Activated CD8-positive, alpha-beta memory T cell treated with anti-CD3 and anti-CD28 coated beads, Interleukin-2, amount 10 ng/mL, durations not matched to agents 7 days and 5 days (primary cell): ENCODE measurements at regions not wholly inside any gene's neighbourhood (a gene's known extent, or its start where the extent isn't known, plus 50 kb on each side); places are given as distances from the start of the nearest gene placed in this dataset.
"Not testable (repeated sequence)": the region's sequence is repeated elsewhere in the genome, so short reads cannot be mapped to it uniquely, and the experiment has no call there.

Source experiments
- ATAC-seq: fragments of 150-1000 bp; cut with Tn5 transposase; one replicate; pipeline ENCODE4 v1.10.0; 2021; ENCODE audit warnings: moderate library complexity
- CTCF ChIA-PET: fragments of 350-600 bp; sonication (Branson Sonifier 250); formaldehyde crosslinking; loops from one replicate; lab custom pipeline; 2021; ENCODE audit warnings: antibody characterized with exemption; lab: Charles Lee
- DNase-seq: peaks from one replicate; pipeline ENCODE4 v3.0.0-alpha.2; 2020
- H3K27ac Mint-ChIP-seq: one replicate; pipeline ENCODE4 v1.8.0; 2021; ENCODE audit warnings: mild to moderate bottlenecking, mixed read lengths
- H3K27me3 Mint-ChIP-seq: one replicate; pipeline ENCODE4 v1.8.0; 2021; ENCODE audit warnings: mixed read lengths
- H3K36me3 Mint-ChIP-seq: one replicate; pipeline ENCODE4 v1.8.0; 2021; ENCODE audit warnings: mild to moderate bottlenecking, mixed read lengths
- H3K4me1 Mint-ChIP-seq: one replicate; pipeline ENCODE4 v1.8.0; 2021; ENCODE audit warnings: mixed read lengths
- H3K4me3 Mint-ChIP-seq: one replicate; pipeline ENCODE4 v1.8.0; 2021; ENCODE audit warnings: mild to moderate bottlenecking, moderate library complexity, mixed read lengths
- H3K9me3 Mint-ChIP-seq: one replicate; pipeline ENCODE4 v1.8.0; 2022; ENCODE audit warnings: low read depth, mixed read lengths

GRCh38 chr2:87572906-87573305, 175.0 kb upstream of the PLGLB2 start:
- DNase-seq, ATAC-seq, H3K4me3 Mint-ChIP-seq, H3K9me3 Mint-ChIP-seq, H3K27ac Mint-ChIP-seq, H3K27me3 Mint-ChIP-seq, CTCF ChIA-PET, H3K4me1 Mint-ChIP-seq, H3K36me3 Mint-ChIP-seq: not testable (repeated sequence)

GRCh38 chr2:87573386-87574192, 174.3 kb upstream of the PLGLB2 start:
- DNase-seq, H3K36me3 Mint-ChIP-seq, H3K27me3 Mint-ChIP-seq, CTCF ChIA-PET, ATAC-seq, H3K9me3 Mint-ChIP-seq, H3K4me1 Mint-ChIP-seq, H3K4me3 Mint-ChIP-seq, H3K27ac Mint-ChIP-seq: not testable (repeated sequence)

- H3K4me1 Mint-ChIP-seq, ATAC-seq, CTCF ChIA-PET, H3K27me3 Mint-ChIP-seq, H3K36me3 Mint-ChIP-seq, H3K9me3 Mint-ChIP-seq, DNase-seq, H3K27ac Mint-ChIP-seq, H3K4me3 Mint-ChIP-seq: not testable (repeated sequence)
Measured at GRCh38 chr2:87574193-87575119, 173.4 kb upstream of the PLGLB2 start.

DNA sequence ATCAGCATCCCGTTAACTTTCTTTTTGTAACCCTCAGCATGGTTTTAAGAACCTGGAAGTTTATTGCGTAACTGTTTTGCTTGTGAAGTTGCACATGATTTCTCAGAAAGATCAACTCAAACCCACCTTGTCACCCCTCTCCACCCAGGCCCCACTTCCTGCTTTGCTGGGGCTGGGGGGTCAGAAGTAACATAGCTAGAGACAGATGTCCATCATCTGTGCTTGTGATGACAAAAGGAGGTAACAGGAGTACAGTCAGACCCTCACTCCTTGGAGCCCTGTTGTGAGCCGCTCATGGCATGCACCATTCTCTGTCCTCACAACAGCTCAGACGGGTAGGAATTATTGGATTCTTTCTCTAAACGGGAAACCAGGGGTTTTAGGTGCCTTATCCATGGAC, 172.7 kb upstream of the PLGLB2 start:
- H3K9me3 Mint-ChIP-seq, H3K27ac Mint-ChIP-seq, H3K27me3 Mint-ChIP-seq, DNase-seq, CTCF ChIA-PET, H3K36me3 Mint-ChIP-seq, ATAC-seq, H3K4me1 Mint-ChIP-seq, H3K4me3 Mint-ChIP-seq: not testable (repeated sequence)

GRCh38 chr2:87577358-87577757, 170.5 kb upstream of the PLGLB2 start:
- CTCF ChIA-PET, ATAC-seq, DNase-seq, H3K9me3 Mint-ChIP-seq, H3K4me1 Mint-ChIP-seq, H3K36me3 Mint-ChIP-seq, H3K27me3 Mint-ChIP-seq, H3K27ac Mint-ChIP-seq, H3K4me3 Mint-ChIP-seq: not testable (repeated sequence)

DNA sequence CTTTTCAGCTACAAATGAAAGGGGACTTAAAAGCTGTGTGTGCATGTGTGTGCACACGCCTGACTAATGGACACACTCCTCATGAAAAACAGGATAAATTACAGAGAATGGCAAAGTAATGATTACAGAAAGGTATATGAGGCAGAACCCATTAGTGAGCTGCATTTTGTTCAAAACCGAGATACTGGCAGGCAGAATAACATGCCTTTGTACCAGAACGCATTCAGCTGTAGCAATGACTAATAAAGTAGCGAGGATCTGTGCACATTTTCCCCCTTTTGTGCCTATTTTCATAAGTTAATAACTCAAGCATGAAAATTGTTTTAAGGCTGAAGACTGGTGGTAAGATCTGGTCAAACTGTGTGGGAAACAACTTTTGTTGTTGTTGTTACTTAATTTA, 165.7 kb upstream of the PLGLB2 start:
- CTCF ChIA-PET, ATAC-seq, H3K27me3 Mint-ChIP-seq, DNase-seq, H3K4me3 Mint-ChIP-seq, H3K4me1 Mint-ChIP-seq, H3K36me3 Mint-ChIP-seq, H3K27ac Mint-ChIP-seq, H3K9me3 Mint-ChIP-seq: not testable (repeated sequence)

DNA sequence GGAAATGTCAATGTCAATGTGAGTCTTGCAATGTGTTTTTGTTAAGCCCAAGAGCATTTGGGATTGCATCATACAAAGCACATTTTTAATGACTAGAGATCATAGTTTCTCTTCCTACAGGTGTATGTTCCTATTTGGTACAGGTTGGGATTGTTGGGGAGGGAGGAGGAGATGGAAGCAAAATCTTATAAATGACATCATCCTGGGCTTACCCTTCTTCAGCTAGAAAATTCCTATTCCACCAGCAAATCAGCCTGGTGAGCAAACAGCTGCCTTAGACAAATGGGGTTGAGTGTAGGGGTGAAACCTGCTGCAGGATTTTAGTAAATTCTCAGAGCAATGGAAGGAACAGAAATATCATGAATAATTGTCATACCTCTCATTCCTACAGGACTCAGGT, 165.3 kb upstream of the PLGLB2 start:
- H3K27me3 Mint-ChIP-seq, H3K27ac Mint-ChIP-seq, CTCF ChIA-PET, H3K9me3 Mint-ChIP-seq, DNase-seq, H3K4me3 Mint-ChIP-seq, H3K4me1 Mint-ChIP-seq, H3K36me3 Mint-ChIP-seq, ATAC-seq: not testable (repeated sequence)

DNA sequence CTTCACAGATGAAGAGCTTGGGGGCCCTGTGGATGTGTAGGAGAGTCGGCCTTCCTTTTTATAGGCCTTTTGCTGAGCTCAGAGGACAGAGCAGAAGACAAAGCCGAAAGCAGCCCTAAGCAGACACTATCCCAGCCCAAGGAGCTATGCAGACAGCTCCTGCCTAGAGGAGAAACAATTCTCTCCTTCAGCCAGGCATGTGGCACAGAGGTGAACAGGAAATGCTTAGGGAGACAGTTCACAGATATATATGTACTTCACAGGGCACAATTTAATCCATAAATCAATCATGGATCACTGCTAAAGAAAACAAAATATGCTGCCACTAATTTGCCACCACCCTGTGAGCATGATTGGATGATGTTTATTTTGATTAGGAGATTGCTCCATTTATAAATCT, 164.5 kb upstream of the PLGLB2 start:
- H3K9me3 Mint-ChIP-seq, DNase-seq, H3K4me1 Mint-ChIP-seq, H3K27ac Mint-ChIP-seq, H3K27me3 Mint-ChIP-seq, ATAC-seq, H3K4me3 Mint-ChIP-seq, H3K36me3 Mint-ChIP-seq, CTCF ChIA-PET: not testable (repeated sequence)

GRCh38 chr2:87583803-87584202, 164.1 kb upstream of the PLGLB2 start:
- H3K9me3 Mint-ChIP-seq, H3K27me3 Mint-ChIP-seq, H3K36me3 Mint-ChIP-seq, H3K4me1 Mint-ChIP-seq, DNase-seq, ATAC-seq, H3K27ac Mint-ChIP-seq, H3K4me3 Mint-ChIP-seq, CTCF ChIA-PET: not testable (repeated sequence)

DNA sequence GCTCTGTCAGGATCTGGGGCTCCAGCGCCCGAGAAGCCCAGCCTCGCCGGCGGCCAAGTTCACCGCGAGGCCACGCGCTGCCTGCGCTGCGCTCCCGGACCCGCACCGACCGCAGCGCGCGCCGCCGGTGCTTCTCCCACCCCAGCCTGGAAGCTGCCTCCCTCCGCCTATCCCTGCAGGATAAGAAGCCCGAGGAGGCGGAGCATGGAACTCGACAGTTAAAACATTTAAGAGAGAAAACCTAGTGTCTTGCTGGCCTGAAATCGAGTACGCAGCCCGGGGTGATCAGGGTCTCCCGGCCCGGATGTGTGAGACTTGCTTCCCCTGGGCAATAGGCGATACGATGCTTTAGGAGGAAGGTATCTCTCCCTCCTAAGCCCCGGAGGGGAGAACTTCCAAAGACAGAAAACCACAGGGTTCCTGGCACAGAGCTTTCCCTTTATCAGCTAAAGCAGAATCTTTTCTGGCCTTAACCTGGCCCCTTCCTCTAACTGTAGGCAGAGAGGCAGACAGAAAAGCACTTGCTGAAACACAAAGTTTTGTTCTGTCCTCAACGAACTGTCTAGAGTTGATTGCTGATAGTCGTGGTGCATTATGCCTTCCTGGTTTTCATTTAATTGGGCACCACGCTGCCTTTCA, 163.5 kb upstream of the PLGLB2 start:
- CTCF ChIA-PET, H3K27me3 Mint-ChIP-seq, DNase-seq, H3K36me3 Mint-ChIP-seq, H3K27ac Mint-ChIP-seq, H3K4me3 Mint-ChIP-seq, H3K9me3 Mint-ChIP-seq, ATAC-seq, H3K4me1 Mint-ChIP-seq: not testable (repeated sequence)

- H3K9me3 Mint-ChIP-seq, H3K27ac Mint-ChIP-seq, CTCF ChIA-PET, H3K4me3 Mint-ChIP-seq, H3K4me1 Mint-ChIP-seq, DNase-seq, ATAC-seq, H3K27me3 Mint-ChIP-seq: not testable (repeated sequence)
- H3K36me3 Mint-ChIP-seq: peaks cover 12% of the 10 kb centered on the region
Measured at GRCh38 chr2:87587934-87588333, 160.0 kb upstream of the PLGLB2 start.

DNA sequence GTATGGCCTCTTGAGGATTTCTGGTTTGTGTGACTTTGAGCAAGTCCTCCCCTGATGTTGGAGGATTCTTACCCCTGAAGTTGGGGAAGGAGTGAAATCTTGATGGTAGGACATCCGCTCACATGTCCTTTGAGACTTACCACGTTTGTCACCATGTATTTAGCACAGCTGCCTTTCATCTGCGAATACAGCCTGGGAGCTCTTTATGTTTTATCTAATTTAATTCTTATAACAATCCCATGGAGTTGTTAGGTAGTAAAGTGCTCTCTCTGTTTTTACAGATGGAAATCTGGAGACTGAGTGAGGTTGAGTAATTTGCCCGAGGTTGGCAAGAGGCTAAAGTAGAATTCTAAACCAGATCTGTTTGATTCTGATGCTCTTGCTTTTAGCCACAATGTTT, 154.9 kb upstream of the PLGLB2 start:
- H3K4me1 Mint-ChIP-seq: not testable (repeated sequence)

DNA sequence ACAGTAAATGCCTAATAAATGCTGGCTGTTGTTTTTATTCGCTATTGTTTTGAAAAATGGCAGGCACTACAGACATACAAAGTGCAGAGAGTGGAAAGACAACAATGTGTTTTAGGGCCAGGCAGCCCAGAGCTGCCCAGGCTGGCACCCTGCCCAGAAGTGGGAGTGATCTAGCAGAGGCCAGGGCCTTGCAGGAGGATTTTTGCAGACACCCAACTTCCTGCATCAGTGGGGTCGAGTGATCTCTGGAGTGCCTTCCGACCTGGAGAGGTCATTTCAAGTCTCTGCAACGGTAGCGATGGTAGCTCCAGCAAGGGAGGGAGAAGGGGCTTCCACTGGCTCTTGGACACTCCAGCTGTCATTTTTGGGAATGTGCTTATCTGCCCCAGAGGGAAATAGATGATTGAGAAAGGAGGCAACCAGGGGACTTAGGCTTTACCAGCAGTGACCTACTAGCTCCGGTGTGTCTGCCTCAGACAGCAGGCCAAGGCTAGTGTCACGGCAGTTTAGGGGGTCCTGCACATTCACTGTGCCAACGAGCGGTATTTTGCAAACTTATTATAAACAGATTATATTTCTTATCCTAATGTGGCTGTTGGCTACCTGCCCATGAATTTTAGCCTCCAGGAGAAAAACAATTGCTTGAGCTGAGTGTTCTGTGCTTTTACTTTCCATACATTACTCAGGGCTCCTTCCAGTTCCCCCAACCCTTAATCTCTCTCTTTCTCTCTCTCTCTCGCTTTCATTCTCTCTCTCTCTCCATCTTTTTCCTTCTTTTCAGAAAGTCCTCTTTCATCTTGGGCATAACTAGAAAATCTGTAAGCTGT, 153.9 kb upstream of the PLGLB2 start:
- CTCF ChIA-PET, DNase-seq, ATAC-seq, H3K36me3 Mint-ChIP-seq, H3K27ac Mint-ChIP-seq, H3K4me3 Mint-ChIP-seq, H3K9me3 Mint-ChIP-seq, H3K4me1 Mint-ChIP-seq, H3K27me3 Mint-ChIP-seq: not testable (repeated sequence)

More for the DNA sequence above, 154.9 kb upstream of the PLGLB2 start:
- H3K27me3 Mint-ChIP-seq, DNase-seq, H3K36me3 Mint-ChIP-seq, ATAC-seq, H3K9me3 Mint-ChIP-seq, H3K4me3 Mint-ChIP-seq, H3K27ac Mint-ChIP-seq, CTCF ChIA-PET: not testable (repeated sequence)
